ENCODE measurements at regions not wholly inside any gene's neighbourhood (a gene's known extent, or its start where the extent isn't known, plus 50 kb on each side); places are given as distances from the start of the nearest gene placed in this dataset.

DNA sequence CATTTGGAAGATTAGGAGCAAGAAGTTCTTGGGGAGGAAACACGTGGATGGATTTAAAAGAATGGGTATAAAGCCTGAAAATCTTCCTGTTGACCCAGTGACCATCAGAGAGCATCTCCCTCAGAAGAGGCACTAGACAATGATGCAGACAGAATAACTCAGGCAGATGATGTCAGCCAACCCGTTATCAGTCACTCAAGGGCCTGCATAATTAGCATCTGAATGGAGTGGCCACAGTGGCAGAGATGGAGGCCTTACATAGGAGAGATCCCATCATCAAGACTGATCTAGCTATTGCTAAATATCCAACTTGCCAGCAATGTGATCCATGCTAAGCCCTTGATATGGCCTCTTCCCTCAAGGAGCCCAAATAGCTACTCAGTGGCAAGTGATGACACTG is 70.7 kb upstream of the CD82 start:
- Histone ChIP-seq H3K9me2 (ENCODE audit: insufficient read depth) (no peaks in the 10 kb centered on the region), H3K79me2 (ENCODE audit: low read depth) (no peaks in the 10 kb centered on the region), H3K36me3 (ENCODE audit: low read depth) (no peaks in the 10 kb centered on the region), H3K4me2 (no peak overlapping the region), H2AFZ (no peak overlapping the region), H4K20me1 (ENCODE audit: insufficient read depth) (no peaks in the 10 kb centered on the region), H3K4me3 (no peak overlapping the region), H3K4me1 (replicated peaks; ENCODE audit: insufficient read depth) (no peaks in the 10 kb centered on the region), H3K27me3 (ENCODE audit: insufficient read depth, low read depth) (peaks cover 34% of the 10 kb centered on the region; the same call in 1 of the 2 replicates), H3K9me3 (ENCODE audit: insufficient read depth, low read depth) (no peaks in the 10 kb centered on the region), H3K27ac (no peak overlapping the region), H3F3A (ENCODE audit: insufficient read depth, low read depth) (no peaks in the 10 kb centered on the region)
- ChIA-PET POLR2A (ENCODE audit: unreplicated experiment) (no interaction called here), CTCF (no interaction called here)
- TF ChIP-seq, protein P1, sequence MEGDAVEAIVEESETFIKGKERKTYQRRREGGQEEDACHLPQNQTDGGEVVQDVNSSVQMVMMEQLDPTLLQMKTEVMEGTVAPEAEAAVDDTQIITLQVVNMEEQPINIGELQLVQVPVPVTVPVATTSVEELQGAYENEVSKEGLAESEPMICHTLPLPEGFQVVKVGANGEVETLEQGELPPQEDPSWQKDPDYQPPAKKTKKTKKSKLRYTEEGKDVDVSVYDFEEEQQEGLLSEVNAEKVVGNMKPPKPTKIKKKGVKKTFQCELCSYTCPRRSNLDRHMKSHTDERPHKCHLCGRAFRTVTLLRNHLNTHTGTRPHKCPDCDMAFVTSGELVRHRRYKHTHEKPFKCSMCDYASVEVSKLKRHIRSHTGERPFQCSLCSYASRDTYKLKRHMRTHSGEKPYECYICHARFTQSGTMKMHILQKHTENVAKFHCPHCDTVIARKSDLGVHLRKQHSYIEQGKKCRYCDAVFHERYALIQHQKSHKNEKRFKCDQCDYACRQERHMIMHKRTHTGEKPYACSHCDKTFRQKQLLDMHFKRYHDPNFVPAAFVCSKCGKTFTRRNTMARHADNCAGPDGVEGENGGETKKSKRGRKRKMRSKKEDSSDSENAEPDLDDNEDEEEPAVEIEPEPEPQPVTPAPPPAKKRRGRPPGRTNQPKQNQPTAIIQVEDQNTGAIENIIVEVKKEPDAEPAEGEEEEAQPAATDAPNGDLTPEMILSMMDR (conservative IDR thresholded peaks at IDR 0.05) = no peak
- TF ChIP-seq EZH2 (IDR thresholded peaks at IDR 0.05; ENCODE audit: low read depth) = no peak
- intact Hi-C loops (cut with micrococcal nuclease; ENCODE audit: unreplicated experiment) = no loop called here
- DNase-seq = no peak
- BruUV-seq (replicated peaks) = no TSS peak

DNA sequence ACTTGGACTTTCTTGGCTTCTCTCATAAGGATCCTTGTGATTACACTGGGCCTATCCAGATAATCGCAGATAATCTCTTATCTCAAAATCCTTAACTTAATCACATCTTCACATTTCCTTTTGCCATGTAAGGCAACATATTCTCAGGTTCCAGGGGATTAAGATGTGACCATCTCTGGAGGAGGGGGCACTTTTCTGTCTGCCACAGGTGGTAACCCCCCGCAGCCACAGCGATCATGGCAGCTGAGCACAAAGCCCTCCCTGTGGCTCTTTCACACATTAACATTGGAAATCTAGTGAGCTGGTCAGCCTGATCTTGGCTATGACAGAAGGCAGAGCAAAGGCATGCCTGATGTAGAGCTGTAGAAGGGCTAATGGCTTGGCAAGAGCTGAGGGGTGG is 69.1 kb upstream of the CD82 start:
- Histone ChIP-seq H3K4me3 (no peak overlapping the region), H3K27me3 (ENCODE audit: insufficient read depth, low read depth) (peaks cover 46% of the 10 kb centered on the region), H4K20me1 (ENCODE audit: insufficient read depth) (no peaks in the 10 kb centered on the region), H3F3A (ENCODE audit: insufficient read depth, low read depth) (no peaks in the 10 kb centered on the region), H3K27ac (no peak overlapping the region), H3K4me2 (no peak overlapping the region), H3K79me2 (ENCODE audit: low read depth) (no peaks in the 10 kb centered on the region), H3K36me3 (ENCODE audit: low read depth) (no peaks in the 10 kb centered on the region), H3K9me3 (ENCODE audit: insufficient read depth, low read depth) (no peaks in the 10 kb centered on the region), H3K4me1 (replicated peaks; ENCODE audit: insufficient read depth) (no peaks in the 10 kb centered on the region), H2AFZ (no peak overlapping the region), H3K9me2 (ENCODE audit: insufficient read depth) (no peaks in the 10 kb centered on the region)
- ChIA-PET CTCF (no interaction called here), POLR2A (ENCODE audit: unreplicated experiment) (no interaction called here)
- no TSS peak for BruUV-seq (replicated peaks)
- DNase-seq = no peak
- no peak for TF ChIP-seq EZH2 (IDR thresholded peaks at IDR 0.05; ENCODE audit: low read depth)
- TF ChIP-seq, protein P1 (conservative IDR thresholded peaks at IDR 0.05) = no peak
- intact Hi-C loops (cut with micrococcal nuclease; ENCODE audit: unreplicated experiment) = no loop called here

DNA sequence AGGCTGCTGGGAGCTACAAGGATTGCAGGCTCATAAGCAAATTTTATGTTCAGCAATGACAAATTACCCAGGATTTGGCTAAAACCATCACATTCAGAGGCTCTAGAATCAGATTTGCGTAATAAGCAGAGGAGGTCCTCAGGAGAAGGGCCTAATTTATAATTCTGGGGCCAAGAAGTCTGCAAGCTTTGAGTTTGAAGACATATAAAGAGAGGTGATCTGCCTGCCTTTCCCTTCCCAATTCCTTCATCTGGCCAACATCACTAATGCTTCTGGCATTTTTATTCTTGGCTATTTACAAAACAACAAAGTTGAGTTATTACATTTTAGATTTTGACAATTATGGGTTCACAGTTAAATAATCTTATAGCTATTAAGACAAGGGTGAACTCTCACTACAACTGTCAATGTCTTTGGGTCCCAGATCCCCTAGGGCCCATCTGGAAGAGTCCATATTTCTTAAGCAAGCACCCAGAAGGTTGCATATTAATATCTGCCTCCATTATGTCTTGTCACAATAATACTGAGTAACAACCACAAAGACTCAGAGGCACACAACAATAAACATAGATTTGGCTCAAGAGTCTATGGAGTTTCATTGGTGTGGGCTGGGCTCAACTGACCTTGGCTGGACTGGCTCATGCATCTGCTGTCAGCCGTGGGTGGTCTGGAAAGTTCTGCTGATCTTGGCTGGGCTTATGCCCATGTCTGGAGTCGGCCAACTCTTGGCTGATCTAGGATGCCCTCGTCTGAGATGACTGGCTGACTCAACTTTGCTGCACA is 67.2 kb upstream of the CD82 start:
- Histone ChIP-seq H3K36me3 (ENCODE audit: low read depth) (no peaks in the 10 kb centered on the region), H3F3A (ENCODE audit: insufficient read depth, low read depth) (no peaks in the 10 kb centered on the region), H3K27me3 (ENCODE audit: insufficient read depth, low read depth) (peaks cover 60% of the 10 kb centered on the region), H3K4me3 (no peak overlapping the region), H3K79me2 (ENCODE audit: low read depth) (no peaks in the 10 kb centered on the region), H3K9me2 (ENCODE audit: insufficient read depth) (no peaks in the 10 kb centered on the region), H2AFZ (no peak overlapping the region), H3K9me3 (ENCODE audit: insufficient read depth, low read depth) (no peaks in the 10 kb centered on the region), H3K27ac (no peak overlapping the region), H3K4me1 (replicated peaks; ENCODE audit: insufficient read depth) (no peaks in the 10 kb centered on the region), H3K4me2 (no peak overlapping the region), H4K20me1 (ENCODE audit: insufficient read depth) (no peaks in the 10 kb centered on the region)
- ChIA-PET POLR2A (ENCODE audit: unreplicated experiment) (no interaction called here), CTCF (no interaction called here)
- intact Hi-C loops (cut with micrococcal nuclease; ENCODE audit: unreplicated experiment) = no loop called here
- no peak for DNase-seq
- no TSS peak for BruUV-seq (replicated peaks)
- TF ChIP-seq EZH2 (IDR thresholded peaks at IDR 0.05; ENCODE audit: low read depth) = no peak
- TF ChIP-seq, protein P1 (conservative IDR thresholded peaks at IDR 0.05) = no peak
